H9 (cell line): ENCODE measurements at regions not wholly inside any gene's neighbourhood (a gene's known extent, or its start where the extent isn't known, plus 50 kb on each side); places are given as distances from the start of the nearest gene placed in this dataset.

ENCODE experiments used
- DNase-seq: peaks from one replicate; pipeline ENCODE4 v3.0.0-alpha.2; 2017
- H2AFZ ChIP-seq: one replicate; pipeline ENCODE4 v1.6.1; 2013; ENCODE audit warnings: mild to moderate bottlenecking, low read length, control low read depth, moderate library complexity
- H2AK5ac ChIP-seq: 2 replicates; pipeline ENCODE4 v1.6.1; 2013; ENCODE audit warnings: low read length, control low read depth, mixed read lengths; ENCODE audit not compliant: insufficient read length
- H2BK120ac ChIP-seq: one replicate; pipeline ENCODE4 v1.6.1; 2013; ENCODE audit warnings: low read depth, mild to moderate bottlenecking, low read length, control low read depth, inconsistent platforms; ENCODE audit not compliant: poor library complexity, severe bottlenecking
- H2BK12ac ChIP-seq: 2 replicates; pipeline ENCODE4 v1.6.1; 2013; ENCODE audit warnings: low read length, control low read depth, mixed read lengths, low read depth; ENCODE audit not compliant: insufficient read length
- H2BK15ac ChIP-seq: 2 replicates; pipeline ENCODE4 v1.6.1; 2013; ENCODE audit warnings: low read depth, low read length, control low read depth
- H2BK20ac ChIP-seq: one replicate; pipeline ENCODE4 v1.6.1; 2013; ENCODE audit warnings: low read depth, mild to moderate bottlenecking, low read length, control low read depth, inconsistent platforms; ENCODE audit not compliant: poor library complexity, severe bottlenecking
- H2BK5ac ChIP-seq: 2 replicates; pipeline ENCODE4 v1.6.1; 2013; ENCODE audit warnings: low read length, control low read depth, mixed read lengths; ENCODE audit not compliant: insufficient read length
- H3K14ac ChIP-seq: 2 replicates; pipeline ENCODE4 v1.6.1; 2013; ENCODE audit warnings: low read length, control low read depth; ENCODE audit not compliant: insufficient read depth
- H3K18ac ChIP-seq: 2 replicates; pipeline ENCODE4 v1.6.1; 2013; ENCODE audit warnings: low read depth, mild to moderate bottlenecking, mixed read lengths, low read length, control low read depth; ENCODE audit not compliant: insufficient read length
- H3K23ac ChIP-seq: 2 replicates; pipeline ENCODE4 v1.6.1; 2013; ENCODE audit warnings: low read length, control low read depth, mixed read lengths, low read depth; ENCODE audit not compliant: insufficient read length
- H3K23me2 ChIP-seq: 2 replicates; pipeline ENCODE4 v1.6.1; 2013; ENCODE audit warnings: low read depth, mild to moderate bottlenecking, mixed read lengths, low read length, control low read depth; ENCODE audit not compliant: insufficient read length, poor library complexity, severe bottlenecking
- H3K27ac ChIP-seq: 2 replicates; pipeline ENCODE4 v1.5.1; 2013; ENCODE audit warnings: low read length, control low read depth, mixed read lengths, low read depth; ENCODE audit not compliant: insufficient read length
- H3K27me3 ChIP-seq: 2 replicates; pipeline ENCODE4 v1.6.1; 2013; ENCODE audit warnings: low read length, control low read depth, inconsistent platforms; ENCODE audit not compliant: insufficient read depth
- H3K4ac ChIP-seq: 2 replicates; pipeline ENCODE4 v1.6.1; 2013; ENCODE audit warnings: low read depth, mild to moderate bottlenecking, control low read depth, inconsistent platforms, low read length, moderate library complexity
- H3K4me1 ChIP-seq: 2 replicates; pipeline ENCODE4 v1.6.1; 2013; ENCODE audit warnings: low read length, control low read depth, inconsistent platforms; ENCODE audit not compliant: insufficient read depth
- H3K4me2 ChIP-seq: 2 replicates; pipeline ENCODE4 v1.6.1; 2013; ENCODE audit warnings: low read length, control low read depth, mixed read lengths; ENCODE audit not compliant: insufficient read length, insufficient read depth
- H3K56ac ChIP-seq: 2 replicates; pipeline ENCODE4 v1.6.1; 2013; ENCODE audit warnings: low read depth, mild to moderate bottlenecking, mixed read lengths, low read length, control low read depth; ENCODE audit not compliant: insufficient read length
- H3K79me1 ChIP-seq: 2 replicates; pipeline ENCODE4 v1.6.1; 2013; ENCODE audit warnings: low read depth, mild to moderate bottlenecking, moderate library complexity, low read length, control low read depth, inconsistent platforms; ENCODE audit not compliant: insufficient read depth, poor library complexity, severe bottlenecking
- H3K79me2 ChIP-seq: 2 replicates; pipeline ENCODE4 v1.6.1; 2013; ENCODE audit warnings: low read length, control low read depth, inconsistent platforms; ENCODE audit not compliant: insufficient read depth
- H3K9ac ChIP-seq: 2 replicates; pipeline ENCODE4 v1.6.1; 2013; ENCODE audit warnings: low read length, control low read depth, mixed read lengths; ENCODE audit not compliant: insufficient read length; ENCODE audit errors: extremely low read depth
- H3K9me3 ChIP-seq: one replicate; pipeline ENCODE4 v1.6.1; 2013; ENCODE audit warnings: low read depth, low read length, inconsistent platforms; ENCODE audit not compliant: control insufficient read depth
- H3T11ph ChIP-seq: one replicate; pipeline ENCODE4 v1.6.1; 2013; ENCODE audit warnings: mild to moderate bottlenecking, low read length, control low read depth, inconsistent platforms
- H4K20me1 ChIP-seq: one replicate; pipeline ENCODE4 v1.6.1; 2013; ENCODE audit not compliant: control insufficient read depth, insufficient read length, insufficient read depth
- H4K5ac ChIP-seq: 2 replicates; pipeline ENCODE4 v1.6.1; 2013; ENCODE audit warnings: low read depth, mild to moderate bottlenecking, mixed read lengths, low read length, control low read depth; ENCODE audit not compliant: insufficient read length
- H4K8ac ChIP-seq: replicated peaks from 2 replicates; pipeline ENCODE4 v1.6.1; 2013; ENCODE audit warnings: low read length, control low read depth, mixed read lengths, low read depth; ENCODE audit not compliant: insufficient read length
- H4K91ac ChIP-seq: 2 replicates; pipeline ENCODE4 v1.6.1; 2013; ENCODE audit warnings: low read depth, mild to moderate bottlenecking, moderate library complexity, mixed read lengths, low read length, control low read depth; ENCODE audit not compliant: insufficient read length
- H3K27ac Mint-ChIP-seq, 3 experiments: 2 replicates in 2 of 3; 3 replicates in 1 of 3; pipeline ENCODE4 v1.8.0; 2020 to 2021; ENCODE audit warnings: mixed read lengths in 3 of 3, mild to moderate bottlenecking in 1 of 3, moderate library complexity in 1 of 3
- H3K27me3 Mint-ChIP-seq: 2 replicates; pipeline ENCODE4 v1.8.0; 2021; ENCODE audit warnings: low read depth, mild to moderate bottlenecking, moderate library complexity, mixed read lengths
- H3K36me3 Mint-ChIP-seq, 3 experiments: 2 replicates in 2 of 3; 3 replicates in 1 of 3; pipeline ENCODE4 v1.8.0; 2020 to 2021; ENCODE audit warnings: low read depth in 3 of 3, mixed read lengths in 3 of 3; ENCODE audit not compliant: insufficient read depth in 1 of 3
- H3K4me1 Mint-ChIP-seq, 2 experiments: 2 replicates each; pipeline ENCODE4 v1.8.0; 2020; ENCODE audit warnings: mixed read lengths in 2 of 2
- H3K4me3 Mint-ChIP-seq, 2 experiments: 2 replicates in 1 of 2; 3 replicates in 1 of 2; pipeline ENCODE4 v1.8.0; 2020 to 2021; ENCODE audit warnings: mild to moderate bottlenecking in 2 of 2, mixed read lengths in 2 of 2, moderate library complexity in 1 of 2
- H3K9me3 Mint-ChIP-seq, 2 experiments: 2 replicates in 1 of 2; 3 replicates in 1 of 2; pipeline ENCODE4 v1.8.0; 2020; ENCODE audit warnings: mild to moderate bottlenecking in 2 of 2, mixed read lengths in 2 of 2, moderate library complexity in 1 of 2
- WGBS: extraction: QIAGEN DNeasy Blood & Tissue Kit; methylation state at CpG from one replicate; pipeline ENCODE4 v1.1.7; 2013; ENCODE audit warnings: missing lambda C conversion rate, low lambda C conversion rate, mixed read lengths; ENCODE audit not compliant: insufficient read length; ENCODE audit errors: extremely low coverage; 5-methylcytosine and 5-hydroxymethylcytosine counted together
- TF ChIP-seq, protein P1 (sequence below): fragments of 200-600 bp; sonication (generic); conservative IDR thresholded peaks from 3 replicates; pipeline ENCODE4 v1.8.0; 2021; ENCODE audit warnings: antibody characterized with exemption, mild to moderate bottlenecking

GRCh38 chr16:50915120-50915519, 173.2 kb downstream of the CYLD start:
- WGBS, result no CpG with 5 or more reads among the region's 2 CpGs
- H4K20me1 ChIP-seq, result no peaks in the 10 kb centered on the region

More at GRCh38 chr16:50915120-50915519, 173.2 kb downstream of the CYLD start:
- H3T11ph ChIP-seq, result no peak overlapping the region
- H3K79me2 ChIP-seq, result no peaks in the 10 kb centered on the region
- no peak overlapping the region for H3K23ac ChIP-seq
- H3K9me3 Mint-ChIP-seq, result no peaks in the 10 kb centered on the region
- no peak overlapping the region for H3K9ac ChIP-seq
- no peak overlapping the region for H2BK15ac ChIP-seq
- no peak overlapping the region for H3K4me2 ChIP-seq
- no peak overlapping the region for H3K56ac ChIP-seq
- H3K27me3 Mint-ChIP-seq, result no peaks in the 10 kb centered on the region; the same call in none of the 2 replicates
- H3K4me1 ChIP-seq, result no peaks in the 10 kb centered on the region
- peaks cover 4 to 6% of the 10 kb centered on the region in 2 experiments; a peak in 1 of 4 replicates for H3K4me1 Mint-ChIP-seq
- no peak overlapping the region for H2AFZ ChIP-seq
- no peak overlapping the region for H2BK12ac ChIP-seq
- no peaks in the 10 kb centered on the region for H3K27me3 ChIP-seq
- H3K4ac ChIP-seq, result no peak overlapping the region
- no peak overlapping the region for H2AK5ac ChIP-seq
- H3K18ac ChIP-seq, result no peak overlapping the region
- H3K27ac Mint-ChIP-seq, result no peak overlapping the region
- H3K36me3 Mint-ChIP-seq, result no peaks in the 10 kb centered on the region
- no peak overlapping the region for H2BK120ac ChIP-seq
- H4K91ac ChIP-seq, result no peak overlapping the region
- H3K27ac ChIP-seq, result no peak overlapping the region
- no peaks in the 10 kb centered on the region for H3K79me1 ChIP-seq
- no peak overlapping the region for H2BK5ac ChIP-seq
- TF ChIP-seq, protein P1, sequence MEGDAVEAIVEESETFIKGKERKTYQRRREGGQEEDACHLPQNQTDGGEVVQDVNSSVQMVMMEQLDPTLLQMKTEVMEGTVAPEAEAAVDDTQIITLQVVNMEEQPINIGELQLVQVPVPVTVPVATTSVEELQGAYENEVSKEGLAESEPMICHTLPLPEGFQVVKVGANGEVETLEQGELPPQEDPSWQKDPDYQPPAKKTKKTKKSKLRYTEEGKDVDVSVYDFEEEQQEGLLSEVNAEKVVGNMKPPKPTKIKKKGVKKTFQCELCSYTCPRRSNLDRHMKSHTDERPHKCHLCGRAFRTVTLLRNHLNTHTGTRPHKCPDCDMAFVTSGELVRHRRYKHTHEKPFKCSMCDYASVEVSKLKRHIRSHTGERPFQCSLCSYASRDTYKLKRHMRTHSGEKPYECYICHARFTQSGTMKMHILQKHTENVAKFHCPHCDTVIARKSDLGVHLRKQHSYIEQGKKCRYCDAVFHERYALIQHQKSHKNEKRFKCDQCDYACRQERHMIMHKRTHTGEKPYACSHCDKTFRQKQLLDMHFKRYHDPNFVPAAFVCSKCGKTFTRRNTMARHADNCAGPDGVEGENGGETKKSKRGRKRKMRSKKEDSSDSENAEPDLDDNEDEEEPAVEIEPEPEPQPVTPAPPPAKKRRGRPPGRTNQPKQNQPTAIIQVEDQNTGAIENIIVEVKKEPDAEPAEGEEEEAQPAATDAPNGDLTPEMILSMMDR, result no peak
- H3K9me3 ChIP-seq, result no peaks in the 10 kb centered on the region
- no peak overlapping the region for H2BK20ac ChIP-seq
- no peak overlapping the region for H4K8ac ChIP-seq
- no peak for DNase-seq
- H3K4me3 Mint-ChIP-seq, result no peak overlapping the region
- no peak overlapping the region for H4K5ac ChIP-seq
- H3K23me2 ChIP-seq, result no peaks in the 10 kb centered on the region
- no peak overlapping the region for H3K14ac ChIP-seq
